NCI-H2227 (cell line): ENCODE measurements at regions not wholly inside any gene's neighbourhood (a gene's known extent, or its start where the extent isn't known, plus 50 kb on each side); places are given as distances from the start of the nearest gene placed in this dataset.

ENCODE experiments used
- DNase-seq: peaks from one replicate; lab custom pipeline; 2025; ENCODE audit not compliant: unreplicated experiment; lab: John Stamatoyannopoulos, UW

DNA sequence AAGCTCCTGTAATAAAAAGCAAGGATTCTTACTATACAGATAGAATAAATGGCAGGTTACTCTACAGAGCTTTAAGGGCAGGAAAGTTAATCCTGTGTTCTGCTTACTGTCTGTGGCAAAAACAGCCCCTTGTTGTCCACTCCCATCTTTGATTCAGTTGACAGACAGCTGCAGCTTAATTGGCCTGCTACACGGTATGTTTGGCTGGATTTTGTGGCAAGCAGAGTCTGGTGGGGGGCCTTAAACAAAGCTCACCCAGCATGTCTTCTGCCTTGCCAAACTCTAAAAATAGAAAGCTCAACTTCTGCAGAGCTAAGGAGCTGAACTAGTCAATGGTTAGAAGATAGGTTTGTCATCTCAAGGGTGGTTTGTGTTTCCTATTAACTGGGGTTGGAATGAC, 407.2 kb downstream of the HLX start:
- no peak for DNase-seq

DNA sequence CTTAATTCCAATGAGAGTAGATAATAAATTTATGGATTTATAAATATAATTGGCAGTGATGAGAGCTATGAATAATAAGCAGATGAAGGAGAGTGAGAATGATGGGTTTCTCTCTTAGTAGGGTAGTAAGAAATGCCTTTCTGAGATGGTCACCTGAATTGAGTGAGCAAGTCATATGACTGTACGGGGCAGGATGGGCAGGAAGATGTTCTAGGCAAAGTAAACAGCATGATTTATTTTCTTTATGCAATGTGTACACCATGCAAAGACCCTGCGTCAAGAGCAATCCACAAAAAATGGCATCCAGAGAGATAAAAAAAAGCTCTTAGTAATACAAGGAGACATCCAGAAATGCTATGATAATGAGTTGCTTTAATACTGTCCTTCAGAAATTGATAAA, 409.9 kb downstream of the HLX start:
- DNase-seq = no peak

DNA sequence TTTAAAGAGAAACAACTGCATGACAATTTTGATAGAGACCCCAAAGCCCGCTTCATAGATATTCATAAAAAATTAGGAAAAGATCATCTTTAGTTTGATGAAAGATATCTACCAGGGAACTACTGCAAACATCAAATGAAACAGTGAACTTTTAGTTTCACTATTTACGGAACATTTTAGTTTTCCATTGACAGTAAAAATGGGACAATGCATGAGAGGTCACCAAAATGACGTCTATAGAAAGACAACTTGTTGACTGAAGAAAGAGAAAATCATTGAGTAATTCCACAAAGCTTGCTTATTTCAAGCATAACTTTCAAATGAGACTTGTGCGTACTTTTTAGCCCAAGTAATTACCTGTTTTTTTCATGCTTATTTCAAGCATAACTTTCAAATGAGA, 411.4 kb downstream of the HLX start:
- no peak for DNase-seq

DNA sequence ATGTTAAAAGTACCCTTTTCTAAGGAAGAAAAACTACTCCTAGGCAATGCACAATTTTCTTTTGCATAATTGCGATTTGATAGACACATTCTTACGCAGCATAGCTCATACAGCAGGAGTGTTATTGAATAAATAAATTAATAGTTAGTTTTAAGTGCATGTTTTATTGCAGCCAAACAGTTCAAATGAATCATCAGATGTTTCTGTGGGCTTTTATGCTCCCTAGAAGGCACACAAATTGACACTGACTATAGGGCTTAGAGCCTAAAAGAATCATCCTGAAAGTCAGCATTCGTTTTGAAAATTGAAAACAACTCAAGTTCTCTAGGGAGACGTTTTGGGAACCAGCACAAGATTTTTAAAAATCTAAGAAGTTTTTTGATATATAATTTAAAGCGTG, 411.9 kb downstream of the HLX start:
- no peak for DNase-seq

DNA sequence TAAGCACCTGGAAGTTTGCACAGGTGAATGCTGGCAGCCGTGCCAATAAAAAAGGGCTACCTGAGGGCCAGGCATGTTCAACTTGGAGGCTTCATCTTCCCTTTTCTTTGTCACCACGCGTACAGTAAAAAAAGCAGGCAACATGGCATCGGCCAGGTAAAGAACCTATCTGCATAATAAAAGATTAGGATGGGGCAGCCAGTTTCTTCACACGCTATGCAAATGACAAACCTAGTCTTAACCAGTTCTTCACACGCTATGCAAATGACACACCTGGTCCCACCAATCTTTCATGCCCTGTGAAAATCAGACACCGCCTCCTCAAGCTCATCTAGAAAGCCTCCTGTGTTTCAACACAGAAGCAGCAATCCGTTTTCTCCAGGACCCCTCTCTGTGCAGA, 413.4 kb downstream of the HLX start:
- no peak for DNase-seq

DNA sequence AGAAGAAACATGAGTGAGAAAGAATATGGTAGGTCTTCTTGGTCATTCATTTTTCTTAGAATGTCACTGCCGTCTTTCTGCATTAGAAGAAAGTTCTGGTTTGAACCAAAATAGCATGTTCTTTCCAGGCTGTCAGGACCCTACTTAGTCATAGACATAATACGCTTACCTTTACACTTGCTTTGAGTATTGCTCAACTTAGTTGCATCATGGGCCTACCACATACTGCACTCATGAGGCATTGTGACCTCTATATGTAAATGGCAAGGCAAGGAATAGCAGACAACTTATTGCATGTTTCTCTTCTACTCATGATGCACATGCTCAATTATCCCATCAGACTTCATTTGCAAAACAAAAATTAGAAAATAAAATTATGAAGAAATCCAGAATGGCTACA, 415.0 kb downstream of the HLX start:
- DNase-seq = no peak

DNA sequence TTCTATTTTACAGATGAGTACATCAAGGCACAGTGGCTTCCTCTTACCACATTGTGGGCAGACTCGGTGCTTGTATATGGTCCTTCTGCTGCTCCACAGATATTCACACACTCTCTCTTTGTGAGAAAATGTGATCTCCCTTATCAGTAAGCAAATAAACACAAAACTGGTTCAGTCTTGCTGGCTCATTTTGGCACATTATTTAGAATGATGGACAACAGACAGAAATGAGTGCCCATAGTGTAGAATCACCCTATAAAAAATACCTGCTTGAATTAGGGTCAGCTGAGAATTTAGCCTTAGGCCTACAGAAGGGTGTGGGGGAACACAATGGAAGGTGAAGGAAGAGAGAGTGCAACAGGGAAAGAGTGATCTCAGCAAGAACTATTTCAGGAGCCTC, 423.1 kb downstream of the HLX start:
- DNase-seq = no peak

DNA sequence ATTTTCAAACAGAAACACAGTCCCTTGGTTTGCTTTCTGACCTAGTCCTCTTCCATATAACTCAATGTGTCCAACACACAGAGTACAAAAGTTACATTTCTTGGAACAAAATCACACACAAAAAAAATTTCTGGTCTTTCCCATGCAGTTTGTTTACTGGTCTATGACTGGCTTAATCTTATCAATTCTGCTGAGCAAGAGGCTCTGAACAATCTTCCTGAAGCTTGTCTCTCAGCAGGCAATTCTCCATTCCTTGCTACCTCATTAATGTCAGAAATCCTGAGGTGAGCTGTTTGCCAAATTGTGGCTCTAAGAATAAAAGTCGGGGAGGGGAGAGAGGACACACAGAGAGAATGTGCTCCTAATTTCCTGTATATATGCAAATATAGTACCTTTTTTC, 423.6 kb downstream of the HLX start:
- DNase-seq = no peak

DNA sequence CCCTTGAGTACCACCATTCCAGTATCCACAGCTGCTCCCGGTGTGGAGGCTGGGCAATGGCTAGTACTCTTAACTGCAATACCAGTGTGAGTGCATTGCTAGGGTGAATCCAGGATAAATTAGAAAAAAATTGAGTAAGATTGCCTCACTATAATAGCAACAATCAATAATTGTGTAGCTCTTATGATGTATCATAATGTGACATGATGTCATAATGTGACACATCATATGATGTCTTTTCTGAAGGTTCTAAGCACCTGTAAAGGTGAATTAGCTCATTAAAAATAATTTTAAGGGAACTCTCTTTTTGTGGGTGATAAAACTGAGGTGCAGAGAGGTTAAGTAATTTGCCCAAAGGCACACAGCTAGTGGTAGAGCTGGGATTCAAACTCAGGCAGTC, 424.4 kb downstream of the HLX start:
- DNase-seq = no peak

DNA sequence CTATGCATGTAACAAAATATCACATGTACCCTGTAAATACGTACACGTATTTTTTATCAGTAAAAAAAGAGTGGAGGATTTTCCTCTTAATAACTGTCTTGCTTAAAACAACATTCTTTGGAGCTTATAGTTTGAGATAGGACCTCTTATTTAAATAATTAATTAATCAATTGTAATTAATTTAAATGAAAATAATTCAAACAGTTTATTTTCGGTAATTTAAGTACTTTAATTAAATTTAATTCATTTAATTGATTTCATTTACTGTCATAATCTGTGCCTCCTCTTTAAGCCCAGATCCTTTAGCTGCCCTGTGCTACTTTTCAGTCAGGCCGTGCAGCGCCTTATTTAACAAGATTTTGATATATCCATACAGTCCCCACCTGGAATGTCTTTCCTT, 427.0 kb downstream of the HLX start:
- DNase-seq = no peak

DNA sequence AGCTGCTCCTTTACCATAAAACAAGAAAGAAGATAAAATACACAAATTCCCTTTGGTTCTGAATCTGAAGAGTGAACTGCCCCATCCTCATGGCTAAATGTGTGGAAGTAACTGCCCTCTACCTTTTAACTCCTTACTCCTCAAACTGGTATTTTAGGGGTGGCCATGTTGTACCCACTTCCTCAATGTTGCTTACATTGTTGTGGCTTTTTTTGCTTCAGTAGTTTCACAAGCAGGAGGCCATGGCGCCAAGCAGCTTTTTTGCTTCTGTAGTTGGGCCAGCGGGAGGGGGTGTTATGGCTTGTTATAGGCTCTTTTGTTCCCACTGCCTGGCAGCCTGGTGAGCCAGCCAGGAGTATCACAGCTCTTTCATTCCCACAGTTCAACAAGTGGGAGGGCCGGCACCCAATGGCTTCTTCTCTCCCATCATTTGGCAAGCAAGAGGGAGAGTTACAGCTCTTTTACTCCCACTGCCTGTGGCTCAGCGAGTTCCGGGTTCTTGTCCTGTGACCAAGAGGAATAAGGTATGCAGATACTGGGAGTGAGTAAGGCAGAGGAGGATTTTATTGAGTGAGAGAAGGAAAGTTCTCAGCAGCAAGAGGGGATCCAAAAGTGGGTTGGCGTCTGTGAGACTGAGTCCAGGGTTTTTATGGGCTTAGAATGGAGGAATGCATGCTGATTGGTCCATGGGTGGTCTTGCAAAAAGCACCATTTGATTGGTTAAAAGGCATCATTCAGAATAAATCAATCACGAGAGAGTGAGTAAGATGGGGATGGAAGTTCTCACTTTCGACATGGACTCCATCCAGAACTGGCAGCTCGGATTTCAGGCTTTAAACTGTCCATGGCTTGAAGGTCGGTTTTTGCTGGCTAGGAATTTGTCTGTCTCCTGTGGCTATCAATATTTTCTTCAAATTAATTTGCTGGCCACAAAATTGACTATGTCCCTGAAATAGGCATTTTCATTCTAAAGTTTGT, 429.6 kb downstream of the HLX start:
- no peak for DNase-seq

DNA sequence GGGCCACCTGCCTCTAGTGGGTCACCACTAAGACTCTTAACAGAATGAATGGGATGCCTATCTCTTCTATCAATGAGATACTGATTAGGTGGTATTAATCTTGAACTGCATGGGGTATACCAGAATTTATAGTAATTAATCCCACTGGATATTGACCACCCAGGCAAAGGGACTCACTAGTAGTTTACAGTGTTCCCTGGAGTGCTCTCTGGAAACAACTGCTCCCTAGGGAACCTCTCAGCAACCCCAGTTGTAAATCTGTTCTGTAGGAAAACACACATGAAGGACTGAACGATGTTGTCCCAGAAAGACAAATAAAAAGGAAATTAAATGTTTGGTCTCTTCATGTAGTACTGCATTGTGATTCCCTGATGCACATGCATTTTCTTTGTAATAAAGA, 430.5 kb downstream of the HLX start:
- DNase-seq = no peak

DNA sequence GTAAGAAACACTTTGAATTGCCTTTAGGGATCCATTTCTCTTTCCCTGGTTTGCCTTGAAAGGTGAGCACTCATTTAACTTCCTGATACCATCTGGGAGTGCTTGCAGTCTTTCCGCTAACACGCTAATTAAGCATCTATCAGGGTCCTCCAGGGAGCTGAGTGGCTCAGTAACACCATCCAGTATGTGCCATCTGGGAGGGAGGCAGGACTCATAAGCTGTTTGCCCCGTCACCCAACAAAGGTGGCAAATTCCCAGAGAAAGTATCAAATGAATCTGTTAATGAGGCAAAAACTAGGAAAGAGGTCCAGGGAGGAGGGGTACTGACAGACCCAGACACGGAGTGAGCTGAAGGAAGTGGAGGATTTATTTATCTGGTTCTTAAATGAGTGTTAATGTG, 430.9 kb downstream of the HLX start:
- no peak for DNase-seq

DNA sequence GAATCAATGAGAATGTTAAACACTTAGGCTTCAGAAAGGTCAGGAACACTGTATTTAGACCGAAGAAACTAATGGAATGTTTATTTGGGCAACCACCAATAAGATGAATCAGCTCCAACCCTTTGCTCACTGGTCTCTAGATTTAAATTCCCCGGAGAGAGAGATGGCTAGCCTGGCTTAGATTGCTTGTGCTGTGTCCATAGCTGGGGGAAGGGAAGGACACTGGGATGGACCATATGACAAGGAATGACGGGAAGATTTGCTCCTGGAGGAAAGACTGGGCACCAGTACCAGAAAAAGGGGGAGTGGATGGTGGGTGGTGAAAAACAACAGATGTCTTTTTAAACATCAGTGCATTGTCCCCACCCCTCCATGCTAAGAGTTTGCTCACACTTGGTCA, 426.6 kb downstream of the DUSP10 start:
- no peak for DNase-seq

DNA sequence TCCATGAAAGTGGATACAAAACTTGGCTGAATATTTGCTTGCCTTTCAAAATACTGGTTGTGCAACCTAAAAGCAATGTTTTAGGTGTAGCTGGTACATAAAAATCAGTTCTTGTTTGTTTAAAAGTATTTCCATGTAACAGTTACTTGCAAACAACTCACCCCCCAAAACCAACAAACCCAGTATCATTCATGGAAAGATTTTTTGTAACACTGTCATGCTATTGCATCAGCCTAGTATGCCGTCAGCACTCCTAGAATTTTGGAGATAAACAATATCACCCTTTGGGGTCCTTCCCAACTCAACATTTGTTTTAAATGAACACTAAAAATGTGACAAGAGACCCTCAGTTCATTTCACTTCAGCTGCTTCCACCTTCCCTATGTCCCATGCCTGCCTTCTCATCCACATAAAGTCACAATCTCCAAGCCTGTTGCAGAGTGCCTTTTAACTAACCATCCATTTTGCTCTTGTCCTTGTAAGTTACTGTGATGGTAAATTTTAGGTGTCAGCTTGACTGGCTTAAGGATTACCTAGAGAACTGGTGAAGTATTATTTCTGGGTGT, 425.3 kb downstream of the DUSP10 start:
- no peak for DNase-seq

DNA sequence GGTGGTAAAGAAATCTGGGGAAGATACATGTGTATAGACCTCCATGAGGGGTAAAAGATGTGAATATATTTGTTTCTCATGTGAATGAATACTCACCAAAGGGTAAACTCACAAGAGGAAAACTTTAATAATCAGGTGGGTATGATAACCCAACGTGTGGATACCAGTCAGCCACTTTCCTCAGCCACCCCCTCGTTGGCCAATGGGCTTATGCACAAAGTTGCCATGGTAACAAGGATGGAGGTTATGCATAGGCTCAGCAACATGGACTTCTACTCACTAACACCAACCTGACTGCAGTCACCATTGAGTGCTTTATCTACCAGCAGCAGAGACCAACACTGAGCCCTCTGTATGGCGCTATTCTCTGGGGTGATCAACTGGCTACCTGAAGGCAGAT, 424.4 kb downstream of the DUSP10 start:
- no peak for DNase-seq

DNA sequence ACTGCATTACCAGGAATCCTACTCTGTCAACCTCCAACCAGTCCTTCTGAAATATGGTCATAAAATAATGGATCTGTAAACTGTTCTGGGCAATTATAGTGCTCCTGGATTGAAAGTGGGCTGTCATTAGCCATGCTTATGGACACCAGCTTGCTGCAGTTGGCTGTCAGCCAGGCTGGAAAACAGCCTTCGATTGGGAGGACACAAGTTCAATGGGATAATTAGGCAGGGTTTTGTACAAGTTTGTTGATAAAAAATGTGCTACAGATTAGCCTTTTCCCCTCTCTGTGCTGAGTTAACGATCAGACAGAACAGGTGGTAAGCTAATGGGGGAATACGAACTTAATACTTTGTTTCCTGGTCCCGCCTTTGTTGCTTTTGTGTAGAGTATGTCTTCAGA, 413.9 kb downstream of the DUSP10 start:
- DNase-seq = no peak

DNA sequence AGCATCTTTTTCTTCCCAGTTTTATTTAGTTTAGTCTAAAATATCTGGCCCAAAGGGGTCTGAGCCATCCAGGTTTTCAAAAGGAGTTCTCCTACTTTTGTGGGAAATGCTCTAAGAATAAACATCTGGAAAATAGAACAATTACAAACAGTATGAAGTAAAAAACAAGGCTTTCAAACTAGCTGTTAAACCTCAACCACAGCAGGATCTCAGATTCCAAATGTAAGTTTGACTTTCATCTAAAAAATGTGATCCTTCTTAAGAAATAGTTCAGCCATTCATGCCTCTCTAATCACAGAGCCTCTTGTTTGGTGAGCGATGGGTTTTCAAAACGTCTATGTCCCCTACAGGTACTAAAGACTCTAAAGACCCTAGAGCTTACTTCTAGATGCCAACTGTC, 413.5 kb downstream of the DUSP10 start:
- no peak for DNase-seq

DNA sequence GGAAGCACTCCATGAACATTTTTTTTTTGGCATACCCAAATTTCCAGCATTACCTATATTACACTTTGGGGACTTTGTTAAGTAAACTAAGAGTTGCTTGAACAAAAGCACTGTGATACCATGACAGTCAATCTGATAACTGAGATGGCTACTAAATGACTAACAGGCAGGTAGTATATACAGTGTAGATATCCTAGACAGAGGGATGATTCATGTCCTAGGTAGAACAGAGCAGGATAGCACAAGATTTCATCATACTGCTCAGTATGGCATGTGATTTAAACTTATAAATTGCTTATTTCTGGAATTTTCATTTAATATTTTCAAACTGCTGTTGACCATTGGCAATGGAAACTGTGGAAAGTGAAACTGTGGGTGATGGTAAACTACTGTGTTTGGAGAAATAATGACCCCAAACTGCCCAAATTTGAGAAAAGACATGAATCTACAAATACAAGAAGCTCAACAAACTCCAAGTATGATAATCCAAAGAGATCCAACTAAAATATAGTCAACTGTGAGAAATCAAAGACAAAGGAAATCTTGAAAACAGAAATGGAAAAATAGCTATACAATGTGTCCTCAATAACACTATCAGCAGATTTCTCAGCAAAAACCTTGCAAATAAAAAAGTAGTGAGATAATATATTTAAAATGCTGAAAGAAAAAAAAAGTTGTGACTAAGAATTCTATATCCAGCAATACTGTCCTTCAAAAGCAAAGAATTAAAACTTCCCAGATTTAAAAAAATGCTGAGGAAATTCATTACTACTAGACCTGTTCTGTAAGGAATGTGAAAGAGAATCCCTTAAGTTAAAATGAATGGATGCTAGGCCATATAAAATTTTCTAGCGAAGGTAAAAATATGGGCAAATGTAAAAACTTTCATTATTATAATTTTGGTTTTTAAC, 410.4 kb downstream of the DUSP10 start:
- no peak for DNase-seq

DNA sequence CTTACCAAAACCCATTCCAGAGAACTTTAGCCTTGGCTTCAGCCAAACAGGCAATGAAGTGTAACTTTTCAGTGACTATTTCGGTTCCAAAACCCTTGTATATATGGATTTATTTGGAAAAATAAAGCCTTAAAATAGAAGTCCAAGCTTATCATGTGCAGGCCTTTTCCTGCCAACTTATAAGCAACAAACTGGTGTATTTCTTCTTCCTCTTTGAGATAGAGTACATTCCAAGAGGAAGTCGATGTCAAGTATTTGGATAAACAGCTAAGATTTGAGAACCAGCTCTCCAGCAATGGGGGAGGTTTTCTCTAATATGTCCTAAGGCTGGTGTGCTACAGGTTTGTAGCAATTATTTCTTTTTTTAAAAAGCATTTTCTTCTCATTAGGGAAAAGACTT, 407.8 kb downstream of the DUSP10 start:
- DNase-seq = no peak

DNA sequence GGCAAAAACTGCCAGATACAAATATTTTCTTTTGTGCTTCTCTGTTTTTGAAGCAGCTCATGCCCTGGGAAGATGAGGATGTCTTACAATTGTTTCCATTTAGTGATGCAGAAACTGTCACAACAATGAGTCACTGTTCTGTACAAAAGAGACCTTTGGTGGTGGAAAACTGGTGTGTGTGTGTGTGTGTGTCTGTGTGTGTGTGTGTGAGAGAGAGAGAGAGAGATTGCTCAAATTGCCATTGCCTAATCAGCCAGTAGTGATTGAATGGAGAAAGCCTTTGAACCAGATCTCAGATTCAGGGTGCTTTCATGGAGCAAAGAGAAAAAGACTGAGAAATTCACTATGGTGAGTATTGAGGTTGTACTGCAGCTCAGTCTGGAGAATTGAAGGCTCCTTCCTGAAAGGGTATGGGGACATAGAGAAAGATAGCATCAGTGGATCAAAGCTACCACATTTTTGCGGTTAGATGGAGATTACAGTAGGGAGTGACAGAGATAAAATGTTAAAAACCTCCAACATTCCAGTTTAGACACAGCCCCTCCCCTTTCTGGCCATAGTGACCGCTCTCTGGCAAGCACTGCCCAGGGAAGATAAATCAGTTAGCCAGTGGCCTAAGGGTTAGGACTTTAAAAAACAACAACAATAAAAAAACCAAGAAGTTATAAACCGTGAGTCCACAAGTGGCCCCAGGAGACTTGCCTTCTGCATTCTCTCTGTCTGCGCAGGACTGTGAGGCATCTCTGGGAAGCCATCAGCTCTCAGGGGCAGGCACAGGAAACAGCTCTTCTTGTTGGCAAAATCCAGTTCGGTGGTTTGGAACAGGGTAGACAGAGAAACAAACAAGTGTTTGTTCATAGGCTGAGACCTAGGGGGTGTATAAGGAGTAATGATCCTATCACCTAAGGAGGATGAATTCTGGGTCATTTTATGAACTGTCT, 406.5 kb downstream of the DUSP10 start:
- DNase-seq = no peak
